H1 (cell line): ENCODE measurements at regions not wholly inside any gene's neighbourhood (a gene's known extent, or its start where the extent isn't known, plus 50 kb on each side); places are given as distances from the start of the nearest gene placed in this dataset.
A peak's percentile ranks its signal among the peaks of the same experiment; 100 is the strongest.

ENCODE experiments used
- CEBPB ChIP-seq: IDR thresholded peaks from 2 replicates; pipeline ENCODE4 v1.6.1; 2012; ENCODE audit warnings: low read depth, low read length
- CHD7 ChIP-seq: fragments of 300-600 bp; sonication (generic); IDR thresholded peaks from 2 replicates; pipeline ENCODE4 v1.7.1; 2012; ENCODE audit warnings: low read length, moderate library complexity, mild to moderate bottlenecking, inconsistent platforms; ENCODE audit not compliant: insufficient replicate concordance
- CREB1 ChIP-seq: IDR thresholded peaks from 2 replicates; pipeline ENCODE4 v1.6.1; 2012; ENCODE audit warnings: inconsistent platforms
- EP300 ChIP-seq, 2 experiments: IDR thresholded peaks; 1 replicate in 1 of 2; 2 replicates in 1 of 2; pipeline ENCODE4 v1.6.1; 2011 to 2012; ENCODE audit warnings: low read depth in 2 of 2, low read length in 2 of 2, mild to moderate bottlenecking in 2 of 2, borderline replicate concordance in 1 of 2, inconsistent platforms in 1 of 2, moderate library complexity in 1 of 2
- RNF2 ChIP-seq: fragments of 200-900, 300-1000 bp; sonication (generic); IDR thresholded peaks from 2 replicates; pipeline ENCODE4 v1.7.1; 2016; ENCODE audit warnings: borderline replicate concordance, low read depth, mild to moderate bottlenecking, antibody characterized with exemption, low read length; ENCODE audit not compliant: poor library complexity, severe bottlenecking; ENCODE audit errors: missing control alignments
- TF ChIP-seq, protein P1 (sequence below), 3 experiments: IDR thresholded peaks; 1 replicate in 2 of 3; 2 replicates in 1 of 3; pipeline versions ENCODE4 v1.5.1 to v1.6.1; 2011; ENCODE audit warnings: low read length in 3 of 3, mild to moderate bottlenecking in 3 of 3, inconsistent platforms in 2 of 3, low read depth in 1 of 3, moderate library complexity in 1 of 3; ENCODE audit not compliant: insufficient read depth in 1 of 3; ENCODE audit errors: control extremely low read depth in 1 of 3

GRCh38 chr16:87012954-87013938 lies 303.9 kb downstream of the C16orf95 start (continued):
- no peak for TF ChIP-seq CHD7
- no peak for TF ChIP-seq RNF2
- TF ChIP-seq EP300 (IDR thresholded peaks at IDR 0.05; ENCODE audit: borderline replicate concordance in 1 of 2, low read depth in 2 of 2, low read length in 2 of 2) = no peak
- TF ChIP-seq, protein P1, sequence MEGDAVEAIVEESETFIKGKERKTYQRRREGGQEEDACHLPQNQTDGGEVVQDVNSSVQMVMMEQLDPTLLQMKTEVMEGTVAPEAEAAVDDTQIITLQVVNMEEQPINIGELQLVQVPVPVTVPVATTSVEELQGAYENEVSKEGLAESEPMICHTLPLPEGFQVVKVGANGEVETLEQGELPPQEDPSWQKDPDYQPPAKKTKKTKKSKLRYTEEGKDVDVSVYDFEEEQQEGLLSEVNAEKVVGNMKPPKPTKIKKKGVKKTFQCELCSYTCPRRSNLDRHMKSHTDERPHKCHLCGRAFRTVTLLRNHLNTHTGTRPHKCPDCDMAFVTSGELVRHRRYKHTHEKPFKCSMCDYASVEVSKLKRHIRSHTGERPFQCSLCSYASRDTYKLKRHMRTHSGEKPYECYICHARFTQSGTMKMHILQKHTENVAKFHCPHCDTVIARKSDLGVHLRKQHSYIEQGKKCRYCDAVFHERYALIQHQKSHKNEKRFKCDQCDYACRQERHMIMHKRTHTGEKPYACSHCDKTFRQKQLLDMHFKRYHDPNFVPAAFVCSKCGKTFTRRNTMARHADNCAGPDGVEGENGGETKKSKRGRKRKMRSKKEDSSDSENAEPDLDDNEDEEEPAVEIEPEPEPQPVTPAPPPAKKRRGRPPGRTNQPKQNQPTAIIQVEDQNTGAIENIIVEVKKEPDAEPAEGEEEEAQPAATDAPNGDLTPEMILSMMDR (IDR thresholded peaks at IDR 0.05; ENCODE audit: control extremely low read depth in 1 of 3, insufficient read depth in 1 of 3, low read depth in 1 of 3, low read length in 3 of 3) = peak in 1 of 3 experiments; percentile 0; a peak in 1 of 4 replicates
- TF ChIP-seq CEBPB = 0 out of 2 replicates have a peak, but pooled peaks have one; percentile 8
- no peak for TF ChIP-seq CREB1
